ENCODE measurements at regions not wholly inside any gene's neighbourhood (a gene's known extent, or its start where the extent isn't known, plus 50 kb on each side); places are given as distances from the start of the nearest gene placed in this dataset.

DNA sequence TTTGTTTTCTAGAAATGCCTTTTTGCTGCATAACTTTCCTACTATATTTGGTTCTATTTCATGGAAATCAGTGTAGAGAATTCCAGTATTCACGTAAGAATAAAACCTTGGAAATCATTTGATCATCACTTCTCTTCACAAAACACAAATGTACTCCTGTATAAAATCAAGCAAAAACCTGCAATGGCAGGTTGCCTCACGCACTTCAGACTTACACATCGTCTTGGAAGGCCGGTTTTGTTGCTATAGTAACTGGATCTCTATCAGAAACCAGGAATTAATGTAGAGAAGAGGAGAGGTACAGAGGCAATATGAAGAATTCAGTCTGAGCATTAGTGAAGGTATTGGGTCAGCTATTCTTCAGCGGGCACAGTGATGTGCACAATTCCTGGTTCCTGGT is 370.7 kb upstream of the CYRIA start:
- TF ChIP-seq, protein P1, sequence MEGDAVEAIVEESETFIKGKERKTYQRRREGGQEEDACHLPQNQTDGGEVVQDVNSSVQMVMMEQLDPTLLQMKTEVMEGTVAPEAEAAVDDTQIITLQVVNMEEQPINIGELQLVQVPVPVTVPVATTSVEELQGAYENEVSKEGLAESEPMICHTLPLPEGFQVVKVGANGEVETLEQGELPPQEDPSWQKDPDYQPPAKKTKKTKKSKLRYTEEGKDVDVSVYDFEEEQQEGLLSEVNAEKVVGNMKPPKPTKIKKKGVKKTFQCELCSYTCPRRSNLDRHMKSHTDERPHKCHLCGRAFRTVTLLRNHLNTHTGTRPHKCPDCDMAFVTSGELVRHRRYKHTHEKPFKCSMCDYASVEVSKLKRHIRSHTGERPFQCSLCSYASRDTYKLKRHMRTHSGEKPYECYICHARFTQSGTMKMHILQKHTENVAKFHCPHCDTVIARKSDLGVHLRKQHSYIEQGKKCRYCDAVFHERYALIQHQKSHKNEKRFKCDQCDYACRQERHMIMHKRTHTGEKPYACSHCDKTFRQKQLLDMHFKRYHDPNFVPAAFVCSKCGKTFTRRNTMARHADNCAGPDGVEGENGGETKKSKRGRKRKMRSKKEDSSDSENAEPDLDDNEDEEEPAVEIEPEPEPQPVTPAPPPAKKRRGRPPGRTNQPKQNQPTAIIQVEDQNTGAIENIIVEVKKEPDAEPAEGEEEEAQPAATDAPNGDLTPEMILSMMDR (IDR thresholded peaks at IDR 0.05), result no peak
- TF ChIP-seq POLR2A (IDR thresholded peaks at IDR 0.05) (no peak), EP300 (IDR thresholded peaks at IDR 0.05) (no peak)

Data from sigmoid colon (tissue), 4 donors.